ENCODE measurements at regions not wholly inside any gene's neighbourhood (a gene's known extent, or its start where the extent isn't known, plus 50 kb on each side); places are given as distances from the start of the nearest gene placed in this dataset.

GRCh38 chr4:120524237-120524636, 398.3 kb downstream of the PRDM5 start:
- no peak for DNase-seq

- DNase-seq, result no peak
Observed at GRCh38 chr4:120520761-120521160, 401.8 kb downstream of the PRDM5 start.

DNA sequence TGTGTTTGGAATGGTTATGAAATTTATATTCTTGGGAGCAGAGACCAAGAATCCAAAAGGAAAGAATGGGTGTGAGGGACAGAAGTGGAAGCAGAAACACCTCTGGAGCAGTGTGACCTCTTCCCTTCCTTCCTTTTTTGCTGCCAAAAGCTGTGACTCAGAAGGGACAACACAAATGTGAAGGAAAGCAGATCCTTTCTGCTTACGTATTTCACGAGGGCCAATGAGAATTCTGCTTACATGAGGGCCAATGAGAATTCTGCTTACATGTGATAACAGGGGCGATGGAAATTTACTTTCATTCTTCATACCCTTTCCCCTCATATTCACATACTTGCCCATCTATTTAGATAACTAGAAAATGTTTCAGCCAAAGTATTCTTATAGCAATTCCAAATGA, 404.6 kb downstream of the PRDM5 start:
- no peak for DNase-seq

DNA sequence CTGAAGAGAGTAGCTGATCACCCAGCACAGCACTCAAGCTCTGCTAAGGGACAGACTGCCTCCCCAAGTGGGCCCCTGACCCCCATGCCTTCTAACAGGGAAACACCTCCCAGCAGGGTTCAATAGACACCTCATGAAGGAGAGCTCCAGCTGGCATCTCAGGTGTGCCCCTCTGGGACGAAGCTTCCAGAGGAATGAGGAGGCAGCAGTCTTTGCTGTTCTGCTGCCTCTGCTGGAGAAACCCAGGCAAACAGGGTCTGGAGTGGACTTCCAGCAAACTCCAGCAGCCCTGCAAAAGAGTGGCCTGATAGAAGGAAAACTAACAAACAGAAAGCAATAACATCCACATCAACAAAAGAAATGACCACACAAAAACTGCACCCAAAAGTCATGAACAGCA, 412.8 kb downstream of the PRDM5 start:
- DNase-seq, result no peak

GRCh38 chr4:120509222-120509621, 413.3 kb downstream of the PRDM5 start:
- no peak for DNase-seq

GRCh38 chr4:120508036-120508435, 414.5 kb downstream of the PRDM5 start:
- no peak for DNase-seq

DNA sequence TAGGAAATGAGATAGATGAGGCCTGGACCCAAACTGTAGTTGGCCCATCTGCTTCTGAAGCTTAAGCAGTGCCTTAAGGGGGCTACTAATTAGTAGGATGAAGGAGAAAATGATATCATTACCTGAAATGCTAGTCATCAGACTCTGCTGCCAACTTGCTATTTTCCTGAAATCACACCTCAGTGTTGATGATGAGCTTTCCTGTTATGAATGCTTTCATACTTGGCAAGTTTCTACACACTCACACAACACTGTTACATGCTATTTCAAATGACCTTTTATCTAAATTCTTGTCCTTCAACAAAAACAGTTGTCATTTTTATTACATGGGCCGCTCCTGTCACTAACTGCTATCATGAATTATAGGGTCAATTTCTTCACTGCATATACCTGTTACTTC, 416.0 kb downstream of the PRDM5 start:
- no peak for DNase-seq

- DNase-seq, result no peak
Observed at GRCh38 chr4:120498678-120499077, 423.8 kb downstream of the PRDM5 start.

DNA sequence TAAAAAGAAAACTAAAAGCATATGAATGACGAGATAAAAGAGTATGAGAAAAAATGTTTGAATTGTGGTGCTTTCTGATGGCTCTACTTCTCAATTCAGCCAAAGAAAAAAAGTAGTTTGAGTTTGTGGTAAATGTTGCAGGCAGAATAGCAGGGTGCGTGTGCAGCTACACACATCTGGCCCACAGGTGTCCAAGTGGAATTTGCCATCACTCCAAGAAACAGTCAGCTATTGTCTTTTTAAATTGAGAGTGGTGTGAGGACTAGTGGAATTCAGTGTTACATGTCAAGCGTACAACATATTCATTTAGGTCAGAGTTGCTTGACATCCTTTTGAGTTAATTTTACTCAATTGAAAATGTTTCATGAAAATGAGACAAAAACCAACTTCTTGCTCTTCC, 424.8 kb upstream of the MAD2L1 start:
- DNase-seq, result no peak

- no peak for DNase-seq
Observed at GRCh38 chr4:120481756-120482155, 415.1 kb upstream of the MAD2L1 start.

- no peak for DNase-seq
Observed at GRCh38 chr4:120472447-120473131, 405.9 kb upstream of the MAD2L1 start.

DNA sequence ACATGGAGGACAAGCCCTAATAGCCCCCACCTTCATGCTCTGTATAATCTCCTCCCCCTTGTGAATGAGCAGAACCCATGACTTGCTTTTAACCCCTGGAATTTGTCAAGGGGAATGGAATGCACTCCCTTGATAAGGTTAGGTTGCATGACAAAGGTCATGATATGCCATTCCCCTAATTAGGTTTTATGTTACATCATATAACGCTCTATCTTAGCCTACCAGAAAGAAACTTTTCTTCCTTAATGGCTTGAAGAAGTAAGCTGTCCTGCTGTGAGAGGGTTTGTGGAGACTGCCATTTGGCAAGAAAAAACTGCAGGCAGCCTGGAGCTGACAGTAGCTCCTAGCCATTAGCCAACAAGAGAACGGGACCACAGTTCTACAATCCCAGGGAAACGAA, 399.8 kb upstream of the MAD2L1 start:
- no peak for DNase-seq

DNA sequence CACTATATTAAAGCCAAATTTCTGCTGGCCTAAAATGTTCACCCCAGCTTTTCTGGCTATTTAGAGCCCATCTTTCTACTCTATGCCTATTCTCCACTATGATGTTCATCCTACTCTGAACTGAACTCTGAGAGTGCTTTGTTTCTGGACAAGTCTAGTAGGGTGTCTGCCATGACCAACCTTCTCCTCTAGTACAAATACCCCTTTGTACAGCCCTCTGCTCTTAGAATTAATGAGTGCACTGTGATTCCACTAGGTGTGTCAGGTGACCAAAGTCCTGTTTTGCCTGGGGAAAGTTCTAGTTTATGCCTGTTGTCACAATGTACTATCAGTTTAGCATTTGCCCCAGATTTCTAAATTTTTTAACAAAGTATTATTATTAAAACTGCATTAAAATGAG, 388.1 kb upstream of the MAD2L1 start:
- DNase-seq, result no peak

DNA sequence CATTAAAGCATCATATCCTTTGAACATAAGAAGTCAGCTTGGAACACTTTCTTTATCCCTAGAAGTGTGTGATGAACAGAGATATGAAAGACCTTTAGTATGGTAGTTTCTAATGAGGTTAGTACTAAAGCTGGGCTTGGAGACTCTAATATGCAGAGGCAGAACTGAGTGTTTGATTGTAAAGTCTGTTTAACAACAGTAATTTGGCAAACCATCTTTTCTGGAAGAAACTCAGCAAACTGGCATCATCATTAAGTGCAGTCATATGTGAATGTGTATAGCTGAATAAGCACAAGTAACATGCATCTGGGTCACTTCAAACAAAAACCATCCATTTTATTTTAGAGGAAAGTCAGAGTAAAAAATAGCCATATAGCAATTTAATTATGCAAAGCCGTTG, 385.9 kb upstream of the MAD2L1 start:
- no peak for DNase-seq

DNA sequence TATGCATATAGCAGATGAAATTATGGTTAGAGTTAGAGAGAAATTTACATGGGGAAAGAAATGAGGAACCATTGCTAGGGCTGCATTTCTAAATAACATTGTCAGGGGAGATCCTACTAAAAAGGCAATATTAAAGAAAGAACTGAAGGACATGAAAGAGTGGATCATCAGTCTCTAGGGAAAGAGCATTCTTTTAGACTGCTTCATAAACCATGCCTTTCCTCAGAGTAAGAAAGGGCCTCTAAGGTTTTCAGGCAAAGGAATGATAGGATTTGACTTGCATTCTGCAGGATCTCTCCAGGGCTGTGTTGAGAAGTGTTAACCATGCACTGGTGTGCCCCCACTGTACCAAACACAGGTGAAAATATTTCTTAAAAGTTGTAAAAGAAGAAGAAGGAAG, 385.4 kb upstream of the MAD2L1 start:
- DNase-seq, result no peak

- DNase-seq, result no peak
Observed at GRCh38 chr4:120447774-120448173, 381.1 kb upstream of the MAD2L1 start.

- DNase-seq, result no peak
Observed at GRCh38 chr4:120446051-120446567, 379.5 kb upstream of the MAD2L1 start.

DNA sequence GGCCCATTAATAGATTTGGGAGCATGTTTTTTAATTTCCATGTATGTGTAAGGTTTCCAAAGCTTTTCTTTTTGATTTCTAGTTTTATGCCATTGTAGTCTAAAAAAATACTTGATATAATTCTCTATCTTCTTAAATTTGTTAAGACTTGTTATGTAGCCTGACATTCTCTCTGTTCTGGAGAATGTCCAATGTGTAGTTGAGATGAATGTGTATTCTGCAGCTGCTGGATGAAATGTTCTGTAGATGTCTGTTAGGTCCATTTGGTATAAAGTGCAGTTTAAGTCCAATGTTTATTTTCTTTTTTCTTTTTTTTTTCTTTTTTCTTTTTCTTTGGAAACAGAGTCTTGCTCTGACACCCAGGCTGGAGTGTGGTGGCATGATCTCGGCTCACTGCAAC, 378.5 kb upstream of the MAD2L1 start:
- DNase-seq, result no peak

GRCh38 chr4:120443116-120443515, 376.5 kb upstream of the MAD2L1 start:
- DNase-seq, result no peak

GRCh38 chr4:120440730-120441129, 374.1 kb upstream of the MAD2L1 start:
- no peak for DNase-seq

DNA sequence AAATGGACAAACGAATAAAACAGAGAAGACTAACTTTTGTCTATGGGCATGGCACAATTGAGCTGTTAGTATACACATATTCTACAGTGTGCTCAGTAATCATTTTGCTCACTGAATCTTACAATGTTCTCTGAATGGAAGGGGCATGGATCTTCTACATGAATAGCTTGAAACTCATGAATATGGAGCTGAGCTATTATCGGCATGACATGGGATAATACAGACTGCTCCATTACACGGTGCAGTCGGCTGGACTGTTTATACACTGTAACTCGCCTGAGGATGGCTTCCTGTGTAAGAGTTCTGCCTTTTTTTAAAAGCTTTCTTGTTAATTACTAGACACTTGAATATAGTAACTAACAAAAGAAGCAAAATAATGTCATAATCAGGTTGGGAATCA, 368.5 kb upstream of the MAD2L1 start:
- DNase-seq, result no peak

- DNase-seq, result no peak
Observed at GRCh38 chr4:120434756-120435155, 368.1 kb upstream of the MAD2L1 start.

DNA sequence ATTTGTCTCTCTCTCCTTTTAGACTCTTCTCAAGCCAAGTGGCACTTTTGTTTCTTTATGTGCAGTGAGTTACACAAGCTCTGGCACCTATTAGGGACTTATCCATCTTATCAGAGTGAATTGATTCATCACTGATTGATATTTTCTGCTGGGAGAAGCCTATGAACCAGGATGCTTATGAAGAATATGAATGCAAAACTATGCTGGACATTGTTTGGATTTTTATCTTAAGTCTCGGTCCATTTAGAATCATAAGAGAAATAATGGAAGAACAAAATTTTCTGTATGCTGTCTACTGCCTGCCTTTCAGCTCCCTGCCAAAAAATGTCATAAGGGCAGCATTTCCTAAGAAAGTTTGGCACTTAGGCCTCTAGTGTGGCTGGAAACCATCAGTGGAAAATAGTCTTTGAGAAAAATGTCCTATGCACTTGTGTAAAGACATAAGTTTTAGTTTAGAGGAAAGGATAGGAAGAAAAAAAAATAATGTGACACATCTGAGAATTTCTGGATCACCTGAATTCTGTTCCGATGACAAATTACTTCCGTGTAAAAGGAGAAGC, 365.7 kb upstream of the MAD2L1 start:
- no peak for DNase-seq

DNA sequence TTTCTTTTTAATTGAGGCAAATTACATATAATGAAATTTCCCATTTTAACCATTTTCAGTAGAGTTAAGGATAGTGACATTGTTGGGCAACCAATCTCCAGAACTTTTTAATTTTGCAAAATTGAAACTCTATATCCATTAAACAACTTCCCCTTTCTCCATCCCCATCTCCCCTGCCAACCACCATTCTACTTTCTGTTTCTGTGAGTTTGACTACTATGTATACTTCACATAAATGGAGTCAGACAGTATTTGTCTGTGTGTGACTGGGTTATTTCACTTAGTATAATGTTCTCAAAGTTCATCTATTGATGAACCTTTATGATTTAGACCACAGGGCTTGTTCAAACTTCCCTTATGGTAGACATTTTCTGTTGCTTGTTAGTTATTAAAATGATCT, 364.5 kb upstream of the MAD2L1 start:
- no peak for DNase-seq

- no peak for DNase-seq
Observed at GRCh38 chr4:120418146-120418545, 351.5 kb upstream of the MAD2L1 start.

Data from activated CD8-positive, alpha-beta memory T cell treated with anti-CD3 and anti-CD28 coated beads, Interleukin-2, amount 50 U/mL, for 48 hours (primary cell).